ENCODE measurements at regions not wholly inside any gene's neighbourhood (a gene's known extent, or its start where the extent isn't known, plus 50 kb on each side); places are given as distances from the start of the nearest gene placed in this dataset.

DNA sequence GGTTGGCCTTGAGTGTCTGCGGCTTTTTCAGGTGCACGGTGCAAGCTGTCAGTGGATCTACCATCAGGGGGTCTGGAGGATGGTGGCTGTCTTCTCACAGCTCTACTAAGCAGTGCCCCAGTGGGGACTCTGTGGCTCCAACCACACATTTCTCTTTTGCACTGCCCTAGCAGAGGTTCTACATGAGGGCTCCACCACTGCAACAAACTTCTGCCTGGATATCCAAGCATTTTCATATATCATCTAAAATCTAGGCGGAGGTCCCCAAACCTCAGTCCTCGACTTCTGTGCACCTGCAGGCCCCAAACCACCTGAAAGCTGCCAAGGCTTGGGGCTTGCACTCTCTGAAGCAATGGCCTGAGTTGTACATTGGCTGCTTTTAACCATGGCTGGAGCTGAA, 601.5 kb downstream of the MTRR start:
- no peak overlapping the region for H3K4me2 ChIP-seq (ENCODE audit: extremely low read depth, insufficient read depth, low read length)
- TF ChIP-seq EZH2 (IDR thresholded peaks at IDR 0.05; ENCODE audit: low read length, missing control alignments), result no peak
- TF ChIP-seq, protein P1, sequence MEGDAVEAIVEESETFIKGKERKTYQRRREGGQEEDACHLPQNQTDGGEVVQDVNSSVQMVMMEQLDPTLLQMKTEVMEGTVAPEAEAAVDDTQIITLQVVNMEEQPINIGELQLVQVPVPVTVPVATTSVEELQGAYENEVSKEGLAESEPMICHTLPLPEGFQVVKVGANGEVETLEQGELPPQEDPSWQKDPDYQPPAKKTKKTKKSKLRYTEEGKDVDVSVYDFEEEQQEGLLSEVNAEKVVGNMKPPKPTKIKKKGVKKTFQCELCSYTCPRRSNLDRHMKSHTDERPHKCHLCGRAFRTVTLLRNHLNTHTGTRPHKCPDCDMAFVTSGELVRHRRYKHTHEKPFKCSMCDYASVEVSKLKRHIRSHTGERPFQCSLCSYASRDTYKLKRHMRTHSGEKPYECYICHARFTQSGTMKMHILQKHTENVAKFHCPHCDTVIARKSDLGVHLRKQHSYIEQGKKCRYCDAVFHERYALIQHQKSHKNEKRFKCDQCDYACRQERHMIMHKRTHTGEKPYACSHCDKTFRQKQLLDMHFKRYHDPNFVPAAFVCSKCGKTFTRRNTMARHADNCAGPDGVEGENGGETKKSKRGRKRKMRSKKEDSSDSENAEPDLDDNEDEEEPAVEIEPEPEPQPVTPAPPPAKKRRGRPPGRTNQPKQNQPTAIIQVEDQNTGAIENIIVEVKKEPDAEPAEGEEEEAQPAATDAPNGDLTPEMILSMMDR (conservative IDR thresholded peaks at IDR 0.05 in 1 of 2, IDR thresholded peaks at IDR 0.05 in 1 of 2; ENCODE audit: low read depth in 1 of 2, low read length in 2 of 2), result no peak
- DNase-seq (ENCODE audit: low read depth in 2 of 2), result no peak

GRCh38 chr5:8471581-8471980, 602.6 kb downstream of the MTRR start:
- no peaks in the 10 kb centered on the region for H3K79me2 ChIP-seq (ENCODE audit: control insufficient read depth, insufficient read depth, low read length)
- H3K36me3 ChIP-seq (ENCODE audit: control insufficient read depth, insufficient read depth, low read length), result no peaks in the 10 kb centered on the region
- H3K27me3 ChIP-seq (ENCODE audit: control insufficient read depth, insufficient read depth, low read length), result no peaks in the 10 kb centered on the region
- no peaks in the 10 kb centered on the region for H3K4me1 ChIP-seq (ENCODE audit: control insufficient read depth, extremely low read depth, insufficient read depth, low read length)
- no peaks in the 10 kb centered on the region for H3K9me3 ChIP-seq (ENCODE audit: control insufficient read depth, insufficient read depth, low read depth, low read length)
- TF ChIP-seq EZH2 (IDR thresholded peaks at IDR 0.05; ENCODE audit: low read length, missing control alignments), result no peak
- TF ChIP-seq, protein P1 (conservative IDR thresholded peaks at IDR 0.05 in 1 of 2, IDR thresholded peaks at IDR 0.05 in 1 of 2; ENCODE audit: low read depth in 1 of 2, low read length in 2 of 2), result no peak
- DNase-seq (ENCODE audit: low read depth in 2 of 2), result no peak
- no peak overlapping the region for H2AFZ ChIP-seq (ENCODE audit: low read length)
- no peak overlapping the region for H3K4me2 ChIP-seq (ENCODE audit: extremely low read depth, insufficient read depth, low read length)
- no peak overlapping the region for H3K4me3 ChIP-seq (replicated peaks in 1 of 4; ENCODE audit: control extremely low read depth in 1 of 4, insufficient read depth in 1 of 4, low read depth in 3 of 4, low read length in 4 of 4)
- no peak overlapping the region for H3K27ac ChIP-seq (ENCODE audit: insufficient read depth, low read length)
- no peaks in the 10 kb centered on the region for H4K20me1 ChIP-seq (ENCODE audit: control insufficient read depth, extremely low read depth, insufficient read depth, low read length)
- no peak overlapping the region for H3K9ac ChIP-seq (ENCODE audit: insufficient read depth, low read length)

More for the DNA sequence above, 601.5 kb downstream of the MTRR start:
- Histone ChIP-seq H3K4me1 (ENCODE audit: control insufficient read depth, extremely low read depth, insufficient read depth, low read length) (no peaks in the 10 kb centered on the region), H3K79me2 (ENCODE audit: control insufficient read depth, insufficient read depth, low read length) (no peaks in the 10 kb centered on the region), H3K4me3 (replicated peaks in 1 of 4; ENCODE audit: control extremely low read depth in 1 of 4, insufficient read depth in 1 of 4, low read depth in 3 of 4, low read length in 4 of 4) (no peak overlapping the region), H3K9me3 (ENCODE audit: control insufficient read depth, insufficient read depth, low read depth, low read length) (no peaks in the 10 kb centered on the region), H3K9ac (ENCODE audit: insufficient read depth, low read length) (no peak overlapping the region), H4K20me1 (ENCODE audit: control insufficient read depth, extremely low read depth, insufficient read depth, low read length) (no peaks in the 10 kb centered on the region), H3K27ac (ENCODE audit: insufficient read depth, low read length) (no peak overlapping the region), H2AFZ (ENCODE audit: low read length) (no peak overlapping the region), H3K36me3 (ENCODE audit: control insufficient read depth, insufficient read depth, low read length) (no peaks in the 10 kb centered on the region), H3K27me3 (ENCODE audit: control insufficient read depth, insufficient read depth, low read length) (no peaks in the 10 kb centered on the region)

DNA sequence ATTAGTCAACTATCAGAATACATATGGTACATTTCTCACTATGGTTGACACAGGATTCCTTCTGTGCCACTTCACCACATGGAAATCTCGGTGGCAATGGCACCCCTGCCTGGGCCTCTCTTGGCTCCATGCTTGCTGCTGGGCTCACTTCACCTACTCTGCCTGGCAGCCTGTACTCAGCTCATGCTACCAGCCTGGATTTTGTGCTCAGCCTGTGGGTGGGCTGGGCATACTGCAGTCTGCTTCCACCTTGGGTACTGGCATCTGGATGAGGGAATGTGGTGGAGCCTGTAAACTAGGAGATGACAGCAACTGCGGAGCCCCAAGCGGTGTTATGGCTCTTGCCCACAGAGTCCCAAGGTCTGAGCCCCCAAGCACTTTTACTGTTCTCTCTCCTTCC, 604.1 kb downstream of the MTRR start:
- Histone ChIP-seq H3K27ac (ENCODE audit: insufficient read depth, low read length) (no peak overlapping the region), H3K9me3 (ENCODE audit: control insufficient read depth, insufficient read depth, low read depth, low read length) (no peaks in the 10 kb centered on the region), H3K36me3 (ENCODE audit: control insufficient read depth, insufficient read depth, low read length) (no peaks in the 10 kb centered on the region), H2AFZ (ENCODE audit: low read length) (no peak overlapping the region), H3K27me3 (ENCODE audit: control insufficient read depth, insufficient read depth, low read length) (no peaks in the 10 kb centered on the region), H4K20me1 (ENCODE audit: control insufficient read depth, extremely low read depth, insufficient read depth, low read length) (no peaks in the 10 kb centered on the region), H3K79me2 (ENCODE audit: control insufficient read depth, insufficient read depth, low read length) (no peaks in the 10 kb centered on the region), H3K4me2 (ENCODE audit: extremely low read depth, insufficient read depth, low read length) (no peak overlapping the region), H3K4me3 (replicated peaks in 1 of 4; ENCODE audit: control extremely low read depth in 1 of 4, insufficient read depth in 1 of 4, low read depth in 3 of 4, low read length in 4 of 4) (no peak overlapping the region), H3K4me1 (ENCODE audit: control insufficient read depth, extremely low read depth, insufficient read depth, low read length) (no peaks in the 10 kb centered on the region), H3K9ac (ENCODE audit: insufficient read depth, low read length) (no peak overlapping the region)
- TF ChIP-seq, protein P1 (conservative IDR thresholded peaks at IDR 0.05 in 1 of 2, IDR thresholded peaks at IDR 0.05 in 1 of 2; ENCODE audit: low read depth in 1 of 2, low read length in 2 of 2), result no peak
- TF ChIP-seq EZH2 (IDR thresholded peaks at IDR 0.05; ENCODE audit: low read length, missing control alignments), result no peak
- no peak for DNase-seq (ENCODE audit: low read depth in 2 of 2)

Data from fibroblast of lung (primary cell).